SK-N-MC (cell line): ENCODE measurements at regions not wholly inside any gene's neighbourhood (a gene's known extent, or its start where the extent isn't known, plus 50 kb on each side); places are given as distances from the start of the nearest gene placed in this dataset.

Source experiments
- EZH2 ChIP-seq: fragments of 200-600 bp; sonication (generic); IDR thresholded peaks from one replicate; pipeline ENCODE4 v1.6.1; 2017; ENCODE audit warnings: antibody characterized with exemption
- FOXP2 ChIP-seq: optimal IDR thresholded peaks from 2 replicates; pipeline ENCODE3; 2011; ENCODE audit warnings: mild to moderate bottlenecking, moderate library complexity; ENCODE audit not compliant: insufficient read depth; ENCODE audit errors: extremely low read length, control extremely low read depth
- POLR2AphosphoS5 ChIP-seq: IDR thresholded peaks from 2 replicates; pipeline ENCODE4 v1.6.1; 2012; ENCODE audit warnings: mild to moderate bottlenecking, low read depth, low read length, borderline replicate concordance

DNA sequence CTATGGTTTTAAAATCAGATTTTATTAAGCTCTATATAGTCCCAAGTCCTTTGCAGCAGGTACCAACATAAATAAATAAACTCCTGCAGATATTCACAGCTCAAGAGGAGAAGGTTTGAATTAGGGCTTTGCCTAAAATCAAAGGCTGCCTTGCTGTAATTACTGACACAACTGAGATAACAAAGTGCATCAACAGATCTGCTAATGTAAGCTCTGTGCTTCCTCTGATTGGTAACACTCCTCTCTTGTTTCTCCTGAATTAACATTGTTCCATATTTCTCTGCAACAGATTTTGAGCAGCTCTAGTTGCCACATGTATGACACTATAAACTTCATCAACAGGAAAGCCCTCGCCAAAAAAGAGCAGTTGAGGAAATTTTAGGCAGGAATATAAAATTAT lies 193.6 kb downstream of the SLC39A8 start:
- TF ChIP-seq EZH2, result no peak
- TF ChIP-seq POLR2AphosphoS5, result no peak
- no peak for TF ChIP-seq FOXP2
